ENCODE measurements at regions not wholly inside any gene's neighbourhood (a gene's known extent, or its start where the extent isn't known, plus 50 kb on each side); places are given as distances from the start of the nearest gene placed in this dataset.

GRCh38 chr1:29655145-29655544 lies 418.8 kb downstream of the PTPRU start:
- Mint-ChIP-seq H3K36me3 (ENCODE audit: insufficient read depth) (peaks cover 3% of the 10 kb centered on the region), H3K4me1 (no peaks in the 10 kb centered on the region), H3K9me3 (no peaks in the 10 kb centered on the region), H3K27ac (ENCODE audit: low read depth) (no peak overlapping the region), H3K4me3 (no peak overlapping the region), H3K27me3 (peaks cover 58% of the 10 kb centered on the region)
- ATAC-seq (replicated peaks; ENCODE audit: extremely low read depth, poor library complexity, severe bottlenecking) (no peak), DNase-seq (ENCODE audit: low spot score in 2 of 2) (no peak)

- no peaks in the 10 kb centered on the region for H3K9me3 Mint-ChIP-seq
- ATAC-seq (replicated peaks; ENCODE audit: extremely low read depth, poor library complexity, severe bottlenecking) (no peak), DNase-seq (ENCODE audit: low spot score in 2 of 2) (no peak)
- H3K36me3 Mint-ChIP-seq (ENCODE audit: insufficient read depth): peaks cover 3% of the 10 kb centered on the region
- peaks cover 69% of the 10 kb centered on the region for H3K27me3 Mint-ChIP-seq
- no peak overlapping the region for H3K27ac Mint-ChIP-seq (ENCODE audit: low read depth)
- H3K4me1 Mint-ChIP-seq: no peaks in the 10 kb centered on the region
- no peak overlapping the region for H3K4me3 Mint-ChIP-seq
Measured at GRCh38 chr1:29653886-29654450, 417.6 kb downstream of the PTPRU start.

GRCh38 chr1:29653034-29653810 lies 416.9 kb downstream of the PTPRU start:
- Mint-ChIP-seq H3K9me3 (no peaks in the 10 kb centered on the region), H3K4me1 (no peaks in the 10 kb centered on the region), H3K4me3 (no peak overlapping the region), H3K36me3 (ENCODE audit: insufficient read depth) (peaks cover 3% of the 10 kb centered on the region), H3K27ac (ENCODE audit: low read depth) (no peak overlapping the region), H3K27me3 (peaks cover 69% of the 10 kb centered on the region)
- DNase-seq (ENCODE audit: low spot score in 2 of 2) (no peak), ATAC-seq (replicated peaks; ENCODE audit: extremely low read depth, poor library complexity, severe bottlenecking) (no peak)

- DNase-seq (ENCODE audit: low spot score in 2 of 2): no peak
- Mint-ChIP-seq H3K4me3 (no peak overlapping the region), H3K4me1 (no peaks in the 10 kb centered on the region), H3K9me3 (no peaks in the 10 kb centered on the region), H3K36me3 (ENCODE audit: insufficient read depth) (peaks cover 3% of the 10 kb centered on the region), H3K27me3 (peaks cover 74% of the 10 kb centered on the region), H3K27ac (ENCODE audit: low read depth) (no peak overlapping the region)
- no peak for ATAC-seq (replicated peaks; ENCODE audit: extremely low read depth, poor library complexity, severe bottlenecking)
Measured at GRCh38 chr1:29651684-29652665, 415.7 kb downstream of the PTPRU start.

GRCh38 chr1:29651246-29651645 lies 414.9 kb downstream of the PTPRU start:
- Mint-ChIP-seq H3K27ac (ENCODE audit: low read depth) (no peak overlapping the region), H3K4me3 (no peak overlapping the region), H3K36me3 (ENCODE audit: insufficient read depth) (peaks cover 3% of the 10 kb centered on the region), H3K9me3 (no peaks in the 10 kb centered on the region), H3K27me3 (peaks cover 71% of the 10 kb centered on the region), H3K4me1 (no peaks in the 10 kb centered on the region)
- no peak for ATAC-seq (replicated peaks; ENCODE audit: extremely low read depth, poor library complexity, severe bottlenecking)
- DNase-seq (ENCODE audit: low spot score in 2 of 2): no peak

GRCh38 chr1:29650476-29650875 lies 414.2 kb downstream of the PTPRU start:
- DNase-seq (ENCODE audit: low spot score in 2 of 2) (peak in 1 of 2 donors; percentile 6), ATAC-seq (replicated peaks; ENCODE audit: extremely low read depth, poor library complexity, severe bottlenecking) (no peak)
- Mint-ChIP-seq H3K9me3 (no peaks in the 10 kb centered on the region), H3K4me3 (no peak overlapping the region), H3K4me1 (no peaks in the 10 kb centered on the region), H3K27ac (ENCODE audit: low read depth) (no peak overlapping the region), H3K27me3 (peaks cover 76% of the 10 kb centered on the region), H3K36me3 (ENCODE audit: insufficient read depth) (peaks cover 3% of the 10 kb centered on the region)

- H3K9me3 Mint-ChIP-seq: no peaks in the 10 kb centered on the region
- no peaks in the 10 kb centered on the region for H3K4me1 Mint-ChIP-seq
- H3K27me3 Mint-ChIP-seq: peaks cover 80% of the 10 kb centered on the region
- DNase-seq (ENCODE audit: low spot score in 2 of 2) (no peak), ATAC-seq (replicated peaks; ENCODE audit: extremely low read depth, poor library complexity, severe bottlenecking) (no peak)
- H3K4me3 Mint-ChIP-seq: no peak overlapping the region
- H3K36me3 Mint-ChIP-seq (ENCODE audit: insufficient read depth): peaks cover 3% of the 10 kb centered on the region
- no peak overlapping the region for H3K27ac Mint-ChIP-seq (ENCODE audit: low read depth)
Measured at GRCh38 chr1:29650041-29650400, 413.7 kb downstream of the PTPRU start.

GRCh38 chr1:29649189-29650040 lies 413.1 kb downstream of the PTPRU start:
- ATAC-seq (replicated peaks; ENCODE audit: extremely low read depth, poor library complexity, severe bottlenecking) (no peak), DNase-seq (ENCODE audit: low spot score in 2 of 2) (no peak)
- H3K36me3 Mint-ChIP-seq (ENCODE audit: insufficient read depth): peaks cover 3% of the 10 kb centered on the region
- no peaks in the 10 kb centered on the region for H3K4me1 Mint-ChIP-seq
- H3K4me3 Mint-ChIP-seq: no peak overlapping the region
- peaks cover 83% of the 10 kb centered on the region for H3K27me3 Mint-ChIP-seq
- no peak overlapping the region for H3K27ac Mint-ChIP-seq (ENCODE audit: low read depth)
- H3K9me3 Mint-ChIP-seq: no peaks in the 10 kb centered on the region

- DNase-seq (ENCODE audit: low spot score in 2 of 2) (no peak), ATAC-seq (replicated peaks; ENCODE audit: extremely low read depth, poor library complexity, severe bottlenecking) (no peak)
- no peaks in the 10 kb centered on the region for H3K4me1 Mint-ChIP-seq
- no peaks in the 10 kb centered on the region for H3K9me3 Mint-ChIP-seq
- no peak overlapping the region for H3K27ac Mint-ChIP-seq (ENCODE audit: low read depth)
- H3K4me3 Mint-ChIP-seq: no peak overlapping the region
- H3K27me3 Mint-ChIP-seq: peaks cover 77% of the 10 kb centered on the region
- H3K36me3 Mint-ChIP-seq (ENCODE audit: insufficient read depth): peaks cover 3% of the 10 kb centered on the region
Measured at GRCh38 chr1:29648798-29649188, 412.5 kb downstream of the PTPRU start.

- Mint-ChIP-seq H3K9me3 (no peaks in the 10 kb centered on the region), H3K36me3 (ENCODE audit: insufficient read depth) (peaks cover 2% of the 10 kb centered on the region), H3K27me3 (peaks cover 71% of the 10 kb centered on the region), H3K4me3 (no peak overlapping the region), H3K4me1 (no peaks in the 10 kb centered on the region), H3K27ac (ENCODE audit: low read depth) (no peak overlapping the region)
- ATAC-seq (replicated peaks; ENCODE audit: extremely low read depth, poor library complexity, severe bottlenecking): no peak
- no peak for DNase-seq (ENCODE audit: low spot score in 2 of 2)
Measured at GRCh38 chr1:29648026-29648425, 411.7 kb downstream of the PTPRU start.

GRCh38 chr1:29647581-29647980 lies 411.3 kb downstream of the PTPRU start:
- H3K9me3 Mint-ChIP-seq: no peaks in the 10 kb centered on the region

GRCh38 chr1:29646161-29646775 lies 409.9 kb downstream of the PTPRU start:
- Mint-ChIP-seq H3K36me3 (ENCODE audit: insufficient read depth) (peaks cover 2% of the 10 kb centered on the region), H3K27ac (ENCODE audit: low read depth) (no peak overlapping the region), H3K27me3 (peaks cover 58% of the 10 kb centered on the region), H3K4me1 (no peaks in the 10 kb centered on the region), H3K4me3 (no peak overlapping the region), H3K9me3 (no peaks in the 10 kb centered on the region)
- ATAC-seq (replicated peaks; ENCODE audit: extremely low read depth, poor library complexity, severe bottlenecking): no peak
- no peak for DNase-seq (ENCODE audit: low spot score in 2 of 2)

More at GRCh38 chr1:29647581-29647980, 411.3 kb downstream of the PTPRU start:
- DNase-seq (ENCODE audit: low spot score in 2 of 2) (no peak), ATAC-seq (replicated peaks; ENCODE audit: extremely low read depth, poor library complexity, severe bottlenecking) (no peak)
- Mint-ChIP-seq H3K4me3 (no peak overlapping the region), H3K27ac (ENCODE audit: low read depth) (no peak overlapping the region), H3K27me3 (peaks cover 67% of the 10 kb centered on the region), H3K36me3 (ENCODE audit: insufficient read depth) (peaks cover 2% of the 10 kb centered on the region), H3K4me1 (no peaks in the 10 kb centered on the region)
